ENCODE measurements at regions not wholly inside any gene's neighbourhood (a gene's known extent, or its start where the extent isn't known, plus 50 kb on each side); places are given as distances from the start of the nearest gene placed in this dataset.

DNA sequence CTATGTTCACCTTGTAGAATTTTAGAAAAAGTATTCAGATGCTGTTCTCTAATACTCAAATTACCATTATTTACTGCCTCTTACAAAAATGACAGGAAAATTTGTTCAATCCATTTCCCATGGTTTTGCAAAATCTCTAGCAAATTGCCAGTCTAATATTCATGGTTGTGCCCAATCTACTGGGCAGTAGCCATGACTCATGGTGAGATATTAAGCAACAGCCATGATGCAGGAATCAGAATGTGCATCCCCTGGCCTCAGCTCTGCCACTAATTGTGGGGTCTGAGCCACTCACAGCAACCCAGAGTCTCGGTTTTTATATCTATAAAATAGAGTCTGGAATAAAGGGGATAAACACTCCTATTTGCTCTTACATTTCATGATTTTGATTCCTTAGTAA lies 353.6 kb downstream of the DEPDC1B start:
- ChIA-PET CTCF (interaction anchor here (0.9 to 2.4 kb wide), 2 partner anchors 13 to 37 kb away, joined by 4 to 6 read pairs; no protein-coding TSS in a partner anchor), POLR2A (no interaction called here)
- peaks cover 47% of the 10 kb centered on the region for H3K27me3 Mint-ChIP-seq (ENCODE audit: insufficient read depth, unreplicated experiment)
- peak; percentile 25 for DNase-seq (ENCODE audit: unreplicated experiment)
- H3K9me3 Mint-ChIP-seq (ENCODE audit: unreplicated experiment): no peaks in the 10 kb centered on the region
- TF ChIP-seq, protein P1, sequence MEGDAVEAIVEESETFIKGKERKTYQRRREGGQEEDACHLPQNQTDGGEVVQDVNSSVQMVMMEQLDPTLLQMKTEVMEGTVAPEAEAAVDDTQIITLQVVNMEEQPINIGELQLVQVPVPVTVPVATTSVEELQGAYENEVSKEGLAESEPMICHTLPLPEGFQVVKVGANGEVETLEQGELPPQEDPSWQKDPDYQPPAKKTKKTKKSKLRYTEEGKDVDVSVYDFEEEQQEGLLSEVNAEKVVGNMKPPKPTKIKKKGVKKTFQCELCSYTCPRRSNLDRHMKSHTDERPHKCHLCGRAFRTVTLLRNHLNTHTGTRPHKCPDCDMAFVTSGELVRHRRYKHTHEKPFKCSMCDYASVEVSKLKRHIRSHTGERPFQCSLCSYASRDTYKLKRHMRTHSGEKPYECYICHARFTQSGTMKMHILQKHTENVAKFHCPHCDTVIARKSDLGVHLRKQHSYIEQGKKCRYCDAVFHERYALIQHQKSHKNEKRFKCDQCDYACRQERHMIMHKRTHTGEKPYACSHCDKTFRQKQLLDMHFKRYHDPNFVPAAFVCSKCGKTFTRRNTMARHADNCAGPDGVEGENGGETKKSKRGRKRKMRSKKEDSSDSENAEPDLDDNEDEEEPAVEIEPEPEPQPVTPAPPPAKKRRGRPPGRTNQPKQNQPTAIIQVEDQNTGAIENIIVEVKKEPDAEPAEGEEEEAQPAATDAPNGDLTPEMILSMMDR (IDR thresholded peaks at IDR 0.05; ENCODE audit: unreplicated experiment): no peak
- intact Hi-C loops (cut with micrococcal nuclease): no loop called here
- no peak overlapping the region for H3K4me3 Mint-ChIP-seq (ENCODE audit: unreplicated experiment)
- no TSS peak for BruUV-seq (replicated peaks)
- no peaks in the 10 kb centered on the region for H3K36me3 Mint-ChIP-seq (ENCODE audit: insufficient read depth, unreplicated experiment)
- H3K27ac Mint-ChIP-seq (ENCODE audit: low read depth, unreplicated experiment): no peak overlapping the region
- no peaks in the 10 kb centered on the region for H3K4me1 Mint-ChIP-seq (ENCODE audit: insufficient read depth, unreplicated experiment)

DNA sequence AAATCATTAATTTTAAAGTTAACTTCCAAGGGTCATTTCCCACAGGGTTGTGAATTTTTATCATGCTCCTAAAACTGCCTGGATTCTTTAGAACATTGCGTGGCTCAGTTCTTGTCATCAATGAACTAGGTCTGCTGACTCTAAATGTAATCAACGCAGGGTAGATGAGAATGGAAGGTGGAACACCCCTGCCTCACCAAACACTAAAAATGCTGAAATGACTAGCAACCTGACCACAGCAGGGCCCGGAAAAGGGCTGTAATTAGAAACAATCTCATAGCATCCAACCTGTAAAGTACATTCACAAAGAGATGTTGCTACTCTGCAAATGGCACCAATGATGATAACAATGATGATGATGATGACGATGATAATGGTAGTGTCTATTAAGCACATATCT lies 356.9 kb downstream of the DEPDC1B start:
- no peaks in the 10 kb centered on the region for H3K9me3 Mint-ChIP-seq (ENCODE audit: unreplicated experiment)
- no TSS peak for BruUV-seq (replicated peaks)
- intact Hi-C loops (cut with micrococcal nuclease): no loop called here
- ChIA-PET POLR2A (no interaction called here), CTCF (interaction anchor here (1.5 kb wide), 1 partner anchor 9 kb away, joined by 5 read pairs; no protein-coding TSS in a partner anchor)
- no peaks in the 10 kb centered on the region for H3K4me1 Mint-ChIP-seq (ENCODE audit: insufficient read depth, unreplicated experiment)
- H3K36me3 Mint-ChIP-seq (ENCODE audit: insufficient read depth, unreplicated experiment): no peaks in the 10 kb centered on the region
- TF ChIP-seq, protein P1 (IDR thresholded peaks at IDR 0.05; ENCODE audit: unreplicated experiment): no peak
- no peak for DNase-seq (ENCODE audit: unreplicated experiment)
- no peak overlapping the region for H3K27ac Mint-ChIP-seq (ENCODE audit: low read depth, unreplicated experiment)
- H3K27me3 Mint-ChIP-seq (ENCODE audit: insufficient read depth, unreplicated experiment): peaks cover 44% of the 10 kb centered on the region
- no peak overlapping the region for H3K4me3 Mint-ChIP-seq (ENCODE audit: unreplicated experiment)

- no peaks in the 10 kb centered on the region for H3K36me3 Mint-ChIP-seq (ENCODE audit: insufficient read depth, unreplicated experiment)
- intact Hi-C loops (cut with micrococcal nuclease): no loop called here
- no peak overlapping the region for H3K27ac Mint-ChIP-seq (ENCODE audit: low read depth, unreplicated experiment)
- TF ChIP-seq, protein P1 (IDR thresholded peaks at IDR 0.05; ENCODE audit: unreplicated experiment): no peak
- no peak for DNase-seq (ENCODE audit: unreplicated experiment)
- BruUV-seq (replicated peaks): no TSS peak
- H3K4me1 Mint-ChIP-seq (ENCODE audit: insufficient read depth, unreplicated experiment): no peaks in the 10 kb centered on the region
- no peak overlapping the region for H3K4me3 Mint-ChIP-seq (ENCODE audit: unreplicated experiment)
- no peaks in the 10 kb centered on the region for H3K9me3 Mint-ChIP-seq (ENCODE audit: unreplicated experiment)
- peaks cover 26% of the 10 kb centered on the region for H3K27me3 Mint-ChIP-seq (ENCODE audit: insufficient read depth, unreplicated experiment)
- CTCF ChIA-PET: no interaction called here
- POLR2A ChIA-PET: no interaction called here
These were observed 358.9 kb downstream of the DEPDC1B start for GRCh38 chr5:60340965-60341471.

DNA sequence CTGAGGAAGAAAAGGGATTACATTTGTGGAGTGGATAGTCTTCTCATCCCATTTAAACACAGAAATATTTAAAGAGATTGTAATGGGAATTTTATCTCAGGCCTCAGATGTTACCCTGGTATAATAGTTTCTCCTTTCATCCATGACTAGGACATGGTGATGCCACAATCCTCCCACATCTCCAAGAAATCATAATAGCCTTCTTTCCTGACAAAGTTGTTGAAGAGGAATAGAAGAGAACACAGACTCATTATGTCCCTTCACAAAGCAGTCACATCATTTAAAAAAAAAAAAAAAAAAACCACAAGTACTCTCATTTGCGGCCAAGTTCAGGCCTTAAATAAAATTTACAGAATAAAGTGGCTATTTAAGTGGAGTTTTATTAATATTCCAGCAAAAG lies 359.6 kb downstream of the DEPDC1B start:
- POLR2A ChIA-PET: no interaction called here
- TF ChIP-seq, protein P1 (IDR thresholded peaks at IDR 0.05; ENCODE audit: unreplicated experiment): no peak
- no TSS peak for BruUV-seq (replicated peaks)

More for the DNA sequence above, 359.6 kb downstream of the DEPDC1B start:
- Mint-ChIP-seq H3K9me3 (ENCODE audit: unreplicated experiment) (no peaks in the 10 kb centered on the region), H3K27ac (ENCODE audit: low read depth, unreplicated experiment) (no peak overlapping the region), H3K27me3 (ENCODE audit: insufficient read depth, unreplicated experiment) (peaks cover 26% of the 10 kb centered on the region), H3K36me3 (ENCODE audit: insufficient read depth, unreplicated experiment) (no peaks in the 10 kb centered on the region), H3K4me3 (ENCODE audit: unreplicated experiment) (no peak overlapping the region), H3K4me1 (ENCODE audit: insufficient read depth, unreplicated experiment) (no peaks in the 10 kb centered on the region)
- no peak for DNase-seq (ENCODE audit: unreplicated experiment)
- intact Hi-C loops (cut with micrococcal nuclease): no loop called here
- CTCF ChIA-PET: interaction anchor here (0.8 kb wide), 1 partner anchor 22 kb away, joined by 3 read pairs; no protein-coding TSS in a partner anchor

Measured in MCF 10A (cell line).